C4-2B (cell line): ENCODE measurements at regions not wholly inside any gene's neighbourhood (a gene's known extent, or its start where the extent isn't known, plus 50 kb on each side); places are given as distances from the start of the nearest gene placed in this dataset.
"Not testable (repeated sequence)": the region's sequence is repeated elsewhere in the genome, so short reads cannot be mapped to it uniquely, and the experiment has no call there.

Source experiments
- H3K27ac ChIP-seq: fragments of 450-650 bp; 2 replicates; pipeline ENCODE4 v1.5.1; 2017
- CTCF ChIP-seq: fragments of 450-650 bp; conservative IDR thresholded peaks from 2 replicates; pipeline ENCODE4 v1.5.1; 2017; ENCODE audit warnings: mild to moderate bottlenecking
- ZFX ChIP-seq: fragments of 450-650 bp; IDR thresholded peaks from 2 replicates; pipeline ENCODE4 v1.6.1; 2017

- no peak overlapping the region for H3K27ac ChIP-seq
- TF ChIP-seq CTCF (no peak), ZFX (no peak)
These were observed 151.1 kb upstream of the CACNA2D1 start for GRCh38 chr7:82594665-82595064.

- TF ChIP-seq CTCF, result no peak
- TF ChIP-seq ZFX, result no peak
- H3K27ac ChIP-seq, result no peak overlapping the region
These were observed 150.2 kb upstream of the CACNA2D1 start for GRCh38 chr7:82593780-82594179.

GRCh38 chr7:82592416-82592815 lies 148.8 kb upstream of the CACNA2D1 start:
- no peak for TF ChIP-seq CTCF
- TF ChIP-seq ZFX, result no peak
- H3K27ac ChIP-seq, result no peak overlapping the region

GRCh38 chr7:82579047-82579446 lies 135.5 kb upstream of the CACNA2D1 start:
- TF ChIP-seq ZFX, result no peak
- no peak for TF ChIP-seq CTCF
- no peak overlapping the region for H3K27ac ChIP-seq

GRCh38 chr7:82578430-82578829 lies 134.9 kb upstream of the CACNA2D1 start:
- TF ChIP-seq CTCF (no peak), ZFX (no peak)
- no peak overlapping the region for H3K27ac ChIP-seq

GRCh38 chr7:82572195-82572880 lies 128.8 kb upstream of the CACNA2D1 start:
- TF ChIP-seq CTCF, result peak; percentile 98
- no peak for TF ChIP-seq ZFX
- no peak overlapping the region for H3K27ac ChIP-seq

GRCh38 chr7:82571047-82571446 lies 127.5 kb upstream of the CACNA2D1 start:
- not testable (repeated sequence) for H3K27ac ChIP-seq

- TF ChIP-seq CTCF, result no peak
- TF ChIP-seq ZFX, result no peak
- H3K27ac ChIP-seq, result no peak overlapping the region
These were observed 124.3 kb upstream of the CACNA2D1 start for GRCh38 chr7:82567841-82568240.
